OCI-LY7 (cell line): ENCODE measurements at regions not wholly inside any gene's neighbourhood (a gene's known extent, or its start where the extent isn't known, plus 50 kb on each side); places are given as distances from the start of the nearest gene placed in this dataset.

Experiments
- BruUV-seq: library from RNA; stranded (reverse); fragments of 400-500 nt; replicated peaks from 2 replicates; lab custom pipeline; 2021; lab: Mats Ljungman, UMichigan
- CTCF ChIA-PET: fragments of 300-600 bp; sonication (Branson Sonifier 250); formaldehyde crosslinking; loops from one replicate; lab custom pipeline; 2022; ENCODE audit warnings: antibody characterized with exemption; ENCODE audit not compliant: unreplicated experiment; lab: Charles Lee
- POLR2A ChIA-PET: fragments of 300-600 bp; sonication (Branson Sonifier 250); formaldehyde crosslinking; loops from one replicate; lab custom pipeline; 2022; ENCODE audit warnings: antibody characterized with exemption; lab: Charles Lee
- DNase-seq: peaks from one replicate; pipeline ENCODE4 v3.0.0-alpha.2; 2015; ENCODE audit warnings: low spot score
- H2AFZ ChIP-seq: fragments of 200-600 bp; sonication (generic), shearing (Covaris generic); 2 replicates; pipeline ENCODE4 v1.6.1; 2014; ENCODE audit warnings: mild to moderate bottlenecking, antibody characterized with exemption, low read length, moderate library complexity
- H3K27ac ChIP-seq: fragments of 200-600 bp; sonication (generic); 2 replicates; pipeline ENCODE4 v1.5.1; 2014; ENCODE audit warnings: mixed run types, low read depth, mild to moderate bottlenecking, moderate library complexity, low read length, inconsistent platforms; ENCODE audit not compliant: poor library complexity, severe bottlenecking
- H3K36me3 ChIP-seq: fragments of 200-600 bp; sonication (generic); 2 replicates; pipeline ENCODE4 v1.6.1; 2014; ENCODE audit warnings: mild to moderate bottlenecking, antibody characterized with exemption, low read length, moderate library complexity, mixed read lengths; ENCODE audit not compliant: insufficient read depth
- H3K4me1 ChIP-seq: fragments of 200-600 bp; sonication (generic); 2 replicates; pipeline ENCODE4 v1.5.1; 2014; ENCODE audit warnings: mild to moderate bottlenecking, low read length; ENCODE audit not compliant: insufficient read depth, poor library complexity, severe bottlenecking
- H3K4me2 ChIP-seq: fragments of 200-600 bp; sonication (generic); 2 replicates; pipeline ENCODE4 v1.6.1; 2014; ENCODE audit warnings: mild to moderate bottlenecking, low read length
- H3K4me3 ChIP-seq: fragments of 200-600 bp; sonication (generic); 2 replicates; pipeline ENCODE4 v1.5.1; 2014; ENCODE audit warnings: mild to moderate bottlenecking, low read depth, low read length; ENCODE audit not compliant: poor library complexity, severe bottlenecking
- H3K79me2 ChIP-seq: fragments of 200-600 bp; sonication (generic); 2 replicates; pipeline ENCODE4 v1.6.1; 2016; ENCODE audit warnings: low read depth, mild to moderate bottlenecking, low read length, moderate library complexity, mixed read lengths; ENCODE audit not compliant: insufficient read depth
- H3K9me2 ChIP-seq: fragments of 200-600 bp; sonication (generic); 2 replicates; pipeline ENCODE4 v1.6.1; 2016; ENCODE audit warnings: mild to moderate bottlenecking, low read length, mixed read lengths; ENCODE audit not compliant: insufficient read depth
- H3K9me3 ChIP-seq: fragments of 200-600 bp; sonication (generic); 2 replicates; pipeline ENCODE4 v1.6.1; 2014; ENCODE audit warnings: mild to moderate bottlenecking, mixed run types, low read length, mixed read lengths
- H4K20me1 ChIP-seq: fragments of 200-600 bp; sonication (generic); 2 replicates; pipeline ENCODE4 v1.6.1; 2014; ENCODE audit warnings: mild to moderate bottlenecking, antibody characterized with exemption, low read length, moderate library complexity, mixed read lengths; ENCODE audit not compliant: insufficient read depth
- CTCF ChIP-seq: fragments of 200-600 bp; sonication (generic); conservative IDR thresholded peaks from 2 replicates; pipeline ENCODE4 v1.5.1; 2014; ENCODE audit warnings: mild to moderate bottlenecking, antibody characterized with exemption, low read length, moderate library complexity, mixed read lengths
- EZH2phosphoT487 ChIP-seq: fragments of 200-600 bp; sonication (generic); IDR thresholded peaks from 2 replicates; pipeline ENCODE4 v1.6.1; 2018; ENCODE audit warnings: low read depth, borderline replicate concordance, mild to moderate bottlenecking, mixed run types, antibody characterized with exemption, low read length, moderate library complexity, mixed read lengths
- intact Hi-C: fragments of 100-400 bp; cut with micrococcal nuclease; formaldehyde crosslinking; loops from one replicate; pipeline ENCODE4 v1.10.0; 2022; ENCODE audit not compliant: unreplicated experiment

- Histone ChIP-seq H3K9me3 (no peaks in the 10 kb centered on the region), H4K20me1 (no peaks in the 10 kb centered on the region), H3K4me2 (no peak overlapping the region), H3K4me3 (no peak overlapping the region), H3K4me1 (no peaks in the 10 kb centered on the region), H3K36me3 (no peaks in the 10 kb centered on the region), H3K9me2 (no peaks in the 10 kb centered on the region), H3K79me2 (no peaks in the 10 kb centered on the region), H3K27ac (no peak overlapping the region), H2AFZ (no peak overlapping the region)
- DNase-seq: no peak
- no TSS peak for BruUV-seq
- TF ChIP-seq CTCF (no peak), EZH2phosphoT487 (no peak)
- ChIA-PET POLR2A (interaction anchor here (1.4 kb wide), 1 partner anchor 12 kb away, joined by 5 read pairs; no protein-coding TSS in a partner anchor), CTCF (no interaction called here)
- intact Hi-C loops: no loop called here
These were observed 501.9 kb upstream of the CHAC2 start for GRCh38 chr2:53265544-53266299.

- Histone ChIP-seq H3K4me2 (no peak overlapping the region), H3K9me2 (no peaks in the 10 kb centered on the region), H3K4me3 (no peak overlapping the region), H3K4me1 (no peaks in the 10 kb centered on the region), H3K36me3 (no peaks in the 10 kb centered on the region), H2AFZ (no peak overlapping the region), H3K79me2 (no peaks in the 10 kb centered on the region), H4K20me1 (no peaks in the 10 kb centered on the region), H3K9me3 (no peaks in the 10 kb centered on the region), H3K27ac (no peak overlapping the region)
- no TSS peak for BruUV-seq
- no peak for DNase-seq
- intact Hi-C loops: no loop called here
- ChIA-PET POLR2A (no interaction called here), CTCF (no interaction called here)
- TF ChIP-seq CTCF (no peak), EZH2phosphoT487 (no peak)
These were observed 507.0 kb upstream of the CHAC2 start for GRCh38 chr2:53260568-53260967.

- Histone ChIP-seq H3K9me3 (no peaks in the 10 kb centered on the region), H2AFZ (no peak overlapping the region), H3K4me2 (no peak overlapping the region), H3K79me2 (no peaks in the 10 kb centered on the region), H3K4me3 (no peak overlapping the region), H3K27ac (no peak overlapping the region), H4K20me1 (no peaks in the 10 kb centered on the region), H3K9me2 (no peaks in the 10 kb centered on the region), H3K36me3 (no peaks in the 10 kb centered on the region), H3K4me1 (no peaks in the 10 kb centered on the region)
- ChIA-PET POLR2A (no interaction called here), CTCF (no interaction called here)
- DNase-seq: no peak
- no TSS peak for BruUV-seq
- TF ChIP-seq EZH2phosphoT487 (no peak), CTCF (no peak)
- intact Hi-C loops: no loop called here
These were observed 508.1 kb upstream of the CHAC2 start for GRCh38 chr2:53259395-53260009.
